ENCODE measurements at regions not wholly inside any gene's neighbourhood (a gene's known extent, or its start where the extent isn't known, plus 50 kb on each side); places are given as distances from the start of the nearest gene placed in this dataset.

DNA sequence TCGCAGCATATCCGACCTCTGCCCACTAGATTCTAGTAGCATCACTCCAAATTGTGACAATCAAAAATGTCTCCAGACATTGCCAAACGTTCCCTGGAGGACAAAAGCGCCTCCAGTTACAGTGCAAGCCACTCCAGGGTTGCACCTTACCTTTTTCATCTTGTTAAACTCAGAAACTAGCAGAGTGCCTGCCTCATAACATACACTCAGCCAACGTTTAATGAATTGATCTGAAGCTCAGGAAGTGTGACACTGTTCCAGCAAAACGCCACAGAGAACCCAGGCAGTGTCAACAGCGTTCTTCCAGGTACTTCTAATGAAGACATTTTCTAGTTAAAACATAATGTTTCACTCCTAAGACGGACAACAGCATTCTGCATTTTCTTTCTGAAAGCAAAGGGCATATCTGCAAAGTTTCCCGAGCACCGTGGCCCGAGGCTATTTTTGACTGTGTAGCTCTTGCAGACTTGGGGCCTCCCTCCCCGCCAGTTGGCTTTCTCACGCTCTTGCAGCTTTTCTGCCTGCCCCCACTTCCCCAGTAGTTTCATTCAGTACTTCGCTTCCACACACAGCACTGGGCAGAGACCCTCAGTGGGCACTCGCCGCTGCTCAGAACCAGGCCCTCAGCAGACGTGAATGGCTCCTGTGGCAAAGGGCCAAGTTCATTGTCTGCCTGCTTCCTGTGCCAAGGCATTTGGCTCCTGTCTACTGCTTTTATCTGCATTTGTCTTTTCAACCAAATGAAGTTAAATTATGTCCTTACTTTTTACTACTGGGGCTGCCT is 133.4 kb upstream of the TTC29 start:
- intact Hi-C loops (cut with DNase I; ENCODE audit: low total_unique reads): no loop called here
- peak overlapping the region in 1 of 8 donors; percentile 19 for H3K4me3 ChIP-seq
- peaks cover 0 to 10% (median 6%) of the 10 kb centered on the region in 6 donors for H3K4me1 ChIP-seq
- TF ChIP-seq POLR2A (IDR thresholded peaks at IDR 0.05): no peak
- TF ChIP-seq, protein P1, sequence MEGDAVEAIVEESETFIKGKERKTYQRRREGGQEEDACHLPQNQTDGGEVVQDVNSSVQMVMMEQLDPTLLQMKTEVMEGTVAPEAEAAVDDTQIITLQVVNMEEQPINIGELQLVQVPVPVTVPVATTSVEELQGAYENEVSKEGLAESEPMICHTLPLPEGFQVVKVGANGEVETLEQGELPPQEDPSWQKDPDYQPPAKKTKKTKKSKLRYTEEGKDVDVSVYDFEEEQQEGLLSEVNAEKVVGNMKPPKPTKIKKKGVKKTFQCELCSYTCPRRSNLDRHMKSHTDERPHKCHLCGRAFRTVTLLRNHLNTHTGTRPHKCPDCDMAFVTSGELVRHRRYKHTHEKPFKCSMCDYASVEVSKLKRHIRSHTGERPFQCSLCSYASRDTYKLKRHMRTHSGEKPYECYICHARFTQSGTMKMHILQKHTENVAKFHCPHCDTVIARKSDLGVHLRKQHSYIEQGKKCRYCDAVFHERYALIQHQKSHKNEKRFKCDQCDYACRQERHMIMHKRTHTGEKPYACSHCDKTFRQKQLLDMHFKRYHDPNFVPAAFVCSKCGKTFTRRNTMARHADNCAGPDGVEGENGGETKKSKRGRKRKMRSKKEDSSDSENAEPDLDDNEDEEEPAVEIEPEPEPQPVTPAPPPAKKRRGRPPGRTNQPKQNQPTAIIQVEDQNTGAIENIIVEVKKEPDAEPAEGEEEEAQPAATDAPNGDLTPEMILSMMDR (IDR thresholded peaks at IDR 0.05 in 8 of 11, conservative IDR thresholded peaks at IDR 0.05 in 3 of 11): no peak
- no peak for TF ChIP-seq POLR2AphosphoS5 (IDR thresholded peaks at IDR 0.05)
- peaks cover 0 to 4% (median 0%) of the 10 kb centered on the region in 7 donors for H3K27me3 ChIP-seq (replicated peaks in 1 of 7)
- H3K36me3 ChIP-seq: no peaks in the 10 kb centered on the region
- DNase-seq: no peak
- H3K27ac ChIP-seq: no peak overlapping the region
- no peaks in the 10 kb centered on the region for H3K9me3 ChIP-seq
- 56 to 73% (median 61%) methylated on average over 17 of the region's 17 CpGs for WGBS, 5 donors

DNA sequence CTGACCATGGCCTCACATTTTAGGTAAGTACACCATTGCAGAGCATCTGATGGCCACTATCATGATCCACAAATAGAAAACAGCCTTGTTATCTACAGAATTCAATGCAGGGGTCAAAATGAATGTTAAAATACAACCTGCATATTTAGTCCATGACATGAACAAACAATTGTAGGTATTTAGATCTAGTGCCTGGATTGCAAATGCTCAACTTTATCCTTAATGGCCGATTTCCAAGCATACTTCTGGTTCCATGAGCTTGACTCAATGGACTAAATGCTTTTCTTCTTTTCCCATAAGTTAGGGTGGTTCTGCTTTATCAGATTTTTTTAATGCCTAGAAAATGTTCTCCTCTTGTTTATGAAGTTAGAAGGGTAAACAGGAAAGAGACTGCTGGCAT is 139.2 kb upstream of the TTC29 start:
- intact Hi-C loops (cut with DNase I; ENCODE audit: low total_unique reads): no loop called here
- Histone ChIP-seq H3K9me3 (no peaks in the 10 kb centered on the region), H3K4me3 (no peak overlapping the region), H3K27ac (no peak overlapping the region), H3K4me1 (peaks cover 0 to 3% (median under 1%) of the 10 kb centered on the region in 6 donors), H3K27me3 (replicated peaks in 1 of 7) (no peaks in the 10 kb centered on the region), H3K36me3 (no peaks in the 10 kb centered on the region)
- TF ChIP-seq, protein P1 (IDR thresholded peaks at IDR 0.05 in 8 of 11, conservative IDR thresholded peaks at IDR 0.05 in 3 of 11): no peak
- TF ChIP-seq POLR2A (IDR thresholded peaks at IDR 0.05): no peak
- no peak for TF ChIP-seq POLR2AphosphoS5 (IDR thresholded peaks at IDR 0.05)
- no peak for DNase-seq
- WGBS, 5 donors: 61 to 84% (median 72%) methylated on average over 1 of the region's 1 CpG

DNA sequence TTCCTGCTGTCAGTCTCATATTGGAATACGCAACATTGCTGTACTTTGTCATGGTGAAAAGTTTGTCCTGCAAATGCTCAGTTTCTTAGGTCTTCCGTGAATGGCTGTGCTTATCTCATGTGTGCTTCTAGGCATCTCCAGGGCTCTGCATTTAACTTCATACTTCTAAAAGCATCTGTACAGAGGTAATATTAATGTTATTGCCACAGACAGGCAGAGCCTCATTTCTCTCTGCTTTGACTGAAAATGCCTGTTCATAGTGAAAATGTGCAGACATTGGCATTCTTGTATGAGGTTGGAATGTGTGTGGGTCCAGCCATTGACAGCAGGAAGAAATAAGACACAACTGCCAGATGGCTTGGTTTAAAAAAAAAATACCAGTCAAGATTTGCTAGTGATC is 140.1 kb upstream of the TTC29 start:
- 77 to 88% (median 85%) methylated on average over 2 of the region's 2 CpGs for WGBS, 5 donors
- Histone ChIP-seq H3K27me3 (replicated peaks in 1 of 7) (no peaks in the 10 kb centered on the region), H3K27ac (no peak overlapping the region), H3K36me3 (no peaks in the 10 kb centered on the region), H3K4me3 (no peak overlapping the region), H3K4me1 (no peaks in the 10 kb centered on the region), H3K9me3 (no peaks in the 10 kb centered on the region)
- TF ChIP-seq POLR2A (IDR thresholded peaks at IDR 0.05): no peak
- TF ChIP-seq, protein P1 (IDR thresholded peaks at IDR 0.05 in 8 of 11, conservative IDR thresholded peaks at IDR 0.05 in 3 of 11): no peak
- TF ChIP-seq POLR2AphosphoS5 (IDR thresholded peaks at IDR 0.05): no peak
- no peak for DNase-seq
- intact Hi-C loops (cut with DNase I; ENCODE audit: low total_unique reads): no loop called here

DNA sequence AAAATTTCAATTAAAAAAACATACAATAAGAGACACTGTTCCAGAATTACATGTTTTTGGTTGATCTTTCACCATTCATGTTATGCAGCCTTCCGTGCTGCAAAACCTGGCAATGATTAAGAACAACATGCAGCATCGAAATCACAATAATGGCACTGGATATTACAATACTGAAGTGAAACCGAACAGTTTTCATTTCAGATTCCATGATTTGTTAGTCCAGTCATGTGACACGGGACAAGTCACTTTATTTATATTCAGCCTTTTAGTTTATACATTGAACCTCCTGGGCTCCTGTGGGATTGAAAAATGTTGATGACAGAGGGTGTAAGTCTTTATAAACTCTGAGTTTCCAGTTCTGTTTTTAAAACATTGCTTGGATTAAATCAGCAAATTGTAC is 142.5 kb upstream of the TTC29 start:
- DNase-seq: no peak
- intact Hi-C loops (cut with DNase I; ENCODE audit: low total_unique reads): no loop called here
- no peaks in the 10 kb centered on the region for H3K4me1 ChIP-seq

More for the DNA sequence above, 142.5 kb upstream of the TTC29 start:
- Histone ChIP-seq H3K27me3 (replicated peaks in 1 of 7) (no peaks in the 10 kb centered on the region), H3K36me3 (no peaks in the 10 kb centered on the region), H3K9me3 (no peaks in the 10 kb centered on the region), H3K4me3 (no peak overlapping the region), H3K27ac (no peak overlapping the region)
- TF ChIP-seq POLR2AphosphoS5 (IDR thresholded peaks at IDR 0.05): no peak
- no peak for TF ChIP-seq POLR2A (IDR thresholded peaks at IDR 0.05)
- TF ChIP-seq, protein P1 (IDR thresholded peaks at IDR 0.05 in 8 of 11, conservative IDR thresholded peaks at IDR 0.05 in 3 of 11): no peak
- WGBS, 5 donors: 83 to 91% (median 86%) methylated on average over 4 of the region's 4 CpGs
